VCaP (cell line): ENCODE measurements at regions not wholly inside any gene's neighbourhood (a gene's known extent, or its start where the extent isn't known, plus 50 kb on each side); places are given as distances from the start of the nearest gene placed in this dataset.

ENCODE experiments used
- H3K27ac ChIP-seq: fragments of 450-650 bp; 2 replicates; pipeline ENCODE4 v1.5.1; 2017
- TF ChIP-seq, protein P1 (sequence below): fragments of 450-650 bp; conservative IDR thresholded peaks from 2 replicates; pipeline ENCODE4 v1.5.1; 2017; ENCODE audit warnings: mild to moderate bottlenecking, moderate library complexity

- no peak overlapping the region for H3K27ac ChIP-seq
- TF ChIP-seq, protein P1, sequence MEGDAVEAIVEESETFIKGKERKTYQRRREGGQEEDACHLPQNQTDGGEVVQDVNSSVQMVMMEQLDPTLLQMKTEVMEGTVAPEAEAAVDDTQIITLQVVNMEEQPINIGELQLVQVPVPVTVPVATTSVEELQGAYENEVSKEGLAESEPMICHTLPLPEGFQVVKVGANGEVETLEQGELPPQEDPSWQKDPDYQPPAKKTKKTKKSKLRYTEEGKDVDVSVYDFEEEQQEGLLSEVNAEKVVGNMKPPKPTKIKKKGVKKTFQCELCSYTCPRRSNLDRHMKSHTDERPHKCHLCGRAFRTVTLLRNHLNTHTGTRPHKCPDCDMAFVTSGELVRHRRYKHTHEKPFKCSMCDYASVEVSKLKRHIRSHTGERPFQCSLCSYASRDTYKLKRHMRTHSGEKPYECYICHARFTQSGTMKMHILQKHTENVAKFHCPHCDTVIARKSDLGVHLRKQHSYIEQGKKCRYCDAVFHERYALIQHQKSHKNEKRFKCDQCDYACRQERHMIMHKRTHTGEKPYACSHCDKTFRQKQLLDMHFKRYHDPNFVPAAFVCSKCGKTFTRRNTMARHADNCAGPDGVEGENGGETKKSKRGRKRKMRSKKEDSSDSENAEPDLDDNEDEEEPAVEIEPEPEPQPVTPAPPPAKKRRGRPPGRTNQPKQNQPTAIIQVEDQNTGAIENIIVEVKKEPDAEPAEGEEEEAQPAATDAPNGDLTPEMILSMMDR, result no peak
These were observed 240.2 kb upstream of the CNTNAP2 start for GRCh38 chr7:145876376-145876775.

DNA sequence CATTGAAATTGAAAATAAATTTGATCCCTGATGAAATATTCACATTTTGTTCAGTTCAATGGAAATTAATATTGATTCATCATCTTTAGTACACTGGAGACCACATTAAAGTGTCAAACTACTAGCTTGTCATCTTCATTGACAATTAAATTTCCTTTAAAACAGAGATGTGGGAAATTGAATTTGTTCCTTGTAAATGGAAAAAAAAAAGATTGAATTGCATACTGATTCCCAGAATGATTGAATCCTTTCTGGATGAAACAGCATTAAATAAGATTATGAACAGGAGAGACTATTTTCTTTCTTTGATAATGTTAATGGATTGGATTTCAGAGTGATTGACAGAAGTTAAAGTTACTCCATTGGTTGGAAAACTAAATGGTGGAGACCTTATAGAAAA lies 241.3 kb upstream of the CNTNAP2 start:
- H3K27ac ChIP-seq, result no peak overlapping the region
- TF ChIP-seq, protein P1, result no peak

GRCh38 chr7:145868935-145869334 lies 247.7 kb upstream of the CNTNAP2 start:
- TF ChIP-seq, protein P1, result no peak
- H3K27ac ChIP-seq, result no peak overlapping the region

DNA sequence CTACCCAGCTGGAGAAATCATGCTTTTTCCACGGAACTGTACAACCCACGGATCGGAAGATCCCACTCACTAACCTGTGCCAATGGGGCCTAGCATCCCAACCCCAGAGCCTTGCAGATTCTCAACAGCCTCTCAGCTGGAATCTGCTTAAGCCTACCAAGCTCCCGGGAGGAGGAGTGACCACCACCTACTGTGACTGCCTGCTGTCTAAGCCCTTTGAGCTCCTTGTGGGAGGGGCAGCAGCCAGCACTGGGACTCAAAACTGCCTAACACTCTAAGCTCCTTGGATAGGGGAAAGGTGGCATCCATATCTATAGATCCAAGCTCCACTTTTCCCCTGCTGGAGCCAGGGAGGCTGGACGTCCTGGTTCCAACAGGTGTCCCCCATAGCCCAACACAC lies 254.4 kb upstream of the CNTNAP2 start:
- TF ChIP-seq, protein P1, result no peak
- no peak overlapping the region for H3K27ac ChIP-seq

DNA sequence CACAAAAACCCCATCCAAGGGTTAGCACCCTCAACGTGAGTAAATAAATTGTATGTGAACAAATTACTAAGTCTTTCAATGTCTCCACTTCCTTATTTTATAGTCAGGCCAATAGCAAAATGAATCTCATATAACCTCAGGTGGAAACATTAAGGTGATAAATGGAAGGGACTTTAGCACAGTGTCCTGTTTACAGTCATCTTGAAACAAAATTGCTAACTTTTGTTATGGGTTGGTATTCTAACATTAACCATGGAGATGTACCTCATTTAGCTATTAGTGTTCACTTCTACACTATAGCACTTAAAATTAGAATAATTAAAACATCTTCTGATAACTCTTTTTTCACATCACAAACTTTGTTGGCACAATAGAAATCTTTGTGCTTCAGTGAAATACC lies 255.8 kb upstream of the CNTNAP2 start:
- H3K27ac ChIP-seq, result no peak overlapping the region
- TF ChIP-seq, protein P1, result no peak

GRCh38 chr7:145850636-145851035 lies 266.0 kb upstream of the CNTNAP2 start:
- no peak overlapping the region for H3K27ac ChIP-seq

DNA sequence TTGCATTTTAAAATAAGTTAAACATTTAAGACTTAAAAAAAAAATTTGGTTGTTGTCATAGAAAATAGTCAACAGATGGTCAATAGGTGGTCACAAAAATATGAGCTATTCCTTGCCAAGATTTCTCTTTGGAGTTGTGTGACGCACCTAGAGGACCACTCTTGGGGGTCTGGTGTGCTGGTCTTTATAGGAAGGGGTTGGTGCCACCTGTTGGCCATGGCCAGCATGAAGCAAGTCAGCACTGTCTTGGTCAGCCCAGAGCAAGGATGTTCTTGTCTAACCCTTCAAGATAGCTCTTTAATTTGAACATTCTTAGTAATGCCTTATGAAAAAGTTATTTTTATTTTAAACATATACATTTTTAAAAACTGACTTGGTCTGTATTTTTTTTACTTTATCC lies 267.9 kb upstream of the CNTNAP2 start:
- no peak overlapping the region for H3K27ac ChIP-seq
- TF ChIP-seq, protein P1, result no peak

More at GRCh38 chr7:145850636-145851035, 266.0 kb upstream of the CNTNAP2 start:
- TF ChIP-seq, protein P1, result no peak

GRCh38 chr7:145845345-145845744 lies 271.3 kb upstream of the CNTNAP2 start:
- TF ChIP-seq, protein P1, result no peak
- no peak overlapping the region for H3K27ac ChIP-seq
